GM21447 (cell line): ENCODE measurements at regions not wholly inside any gene's neighbourhood (a gene's known extent, or its start where the extent isn't known, plus 50 kb on each side); places are given as distances from the start of the nearest gene placed in this dataset.

Experiments used
- ATAC-seq: cut with Tn5 transposase; IDR thresholded peaks from one replicate; pipeline ENCODE4 v1.9.1; 2021; ENCODE audit not compliant: unreplicated experiment

- peak; percentile 90 for ATAC-seq
Measured at GRCh38 chr2:40507432-40507831, 55.5 kb upstream of the SLC8A1 start.

GRCh38 chr2:40510304-40510703, 58.4 kb upstream of the SLC8A1 start:
- no peak for ATAC-seq

GRCh38 chr2:40511661-40512213, 59.8 kb upstream of the SLC8A1 start:
- no peak for ATAC-seq

DNA sequence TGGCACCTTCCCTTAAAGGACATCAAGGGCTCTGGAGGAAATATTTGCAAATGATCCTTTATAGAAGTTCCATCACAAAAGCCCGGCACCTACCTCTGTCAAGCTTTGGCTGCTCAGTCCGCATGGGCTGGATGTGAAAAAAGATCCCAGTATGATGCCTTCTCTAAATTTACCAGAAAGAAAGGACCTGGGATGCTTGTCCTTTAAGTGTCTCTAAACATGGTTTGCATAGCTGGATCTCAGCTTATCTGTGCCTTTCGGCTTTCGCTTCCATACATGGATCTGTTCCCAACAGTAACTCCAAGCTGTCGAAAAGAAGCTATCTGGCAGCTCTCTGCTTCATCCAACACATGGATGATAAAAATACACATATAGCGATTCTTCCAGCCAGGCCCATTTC, 60.4 kb upstream of the SLC8A1 start:
- no peak for ATAC-seq

DNA sequence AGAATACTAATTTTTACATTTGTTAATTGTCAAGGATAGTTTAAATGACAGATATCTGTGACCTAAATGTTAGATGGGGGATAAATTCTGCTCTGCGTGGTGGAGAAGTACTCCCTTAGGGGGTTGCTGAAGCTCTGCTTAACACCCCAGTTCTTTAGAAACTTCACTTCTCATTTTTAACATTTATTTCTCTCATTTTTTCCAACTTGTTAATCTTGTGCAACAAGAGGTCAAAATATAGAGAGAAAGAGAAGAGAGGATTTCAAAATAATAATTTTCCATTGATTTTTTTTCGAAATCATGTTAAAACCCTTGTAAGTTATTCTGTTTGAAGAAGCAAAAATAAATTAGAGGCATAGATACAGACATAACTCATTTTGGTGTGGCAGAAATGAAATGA, 61.3 kb upstream of the SLC8A1 start:
- no peak for ATAC-seq

GRCh38 chr2:40516604-40517003, 64.7 kb upstream of the SLC8A1 start:
- no peak for ATAC-seq

DNA sequence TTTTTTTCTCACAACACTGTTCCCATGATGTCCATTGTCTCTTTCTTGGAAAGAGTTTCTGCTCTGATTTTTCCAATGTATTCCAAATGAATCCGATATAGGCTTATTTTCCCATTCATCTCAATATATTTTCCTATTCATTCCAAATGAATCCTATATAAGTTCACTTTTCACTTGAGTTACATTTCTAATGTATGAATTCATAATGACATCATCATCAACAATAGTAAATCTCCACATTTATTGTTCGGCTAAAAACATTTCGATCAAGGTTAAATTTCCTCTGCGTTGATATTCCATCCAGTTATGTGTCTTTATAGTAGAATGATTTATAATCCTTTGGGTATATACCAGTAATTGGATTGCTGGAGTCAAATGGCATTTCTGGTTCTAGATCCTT, 76.7 kb upstream of the SLC8A1 start:
- ATAC-seq = no peak

DNA sequence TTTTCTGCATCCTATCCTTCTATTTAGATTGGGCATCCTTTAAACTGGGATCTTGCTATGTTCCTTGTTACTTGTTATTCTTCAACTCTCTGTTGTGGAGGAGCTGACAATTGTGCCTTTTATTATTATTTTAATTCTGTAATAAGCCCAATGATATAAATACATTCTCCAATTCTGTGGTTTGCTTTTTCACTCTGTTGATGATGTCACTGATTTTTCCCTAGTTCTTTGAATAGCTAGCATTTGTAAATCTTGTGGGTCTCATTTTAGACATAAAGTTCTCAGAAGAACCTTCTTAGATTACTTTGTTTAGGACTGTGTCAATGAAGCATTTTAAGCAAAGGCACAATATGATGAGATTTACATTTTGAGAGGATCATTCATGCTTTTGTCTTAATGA, 79.5 kb upstream of the SLC8A1 start:
- ATAC-seq = no peak

DNA sequence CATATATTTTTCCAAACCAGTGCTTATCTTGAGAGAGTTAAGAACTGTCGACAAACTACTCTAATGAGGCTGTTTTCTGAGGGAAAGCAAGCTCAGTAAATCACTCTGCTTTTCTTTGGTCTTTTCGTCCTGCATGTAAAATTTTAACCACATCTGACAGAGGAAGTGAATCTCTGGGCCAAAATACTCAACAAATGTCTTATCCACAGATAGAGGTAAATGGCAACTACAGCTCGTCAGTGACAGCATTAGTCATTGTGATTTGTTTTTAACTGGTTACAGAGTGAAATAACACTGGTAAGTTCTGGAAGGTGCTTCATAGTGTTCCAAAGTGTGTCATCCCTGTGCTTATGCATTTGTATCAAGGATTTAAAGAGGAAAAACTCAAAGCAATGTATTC, 82.6 kb upstream of the SLC8A1 start:
- ATAC-seq = no peak

GRCh38 chr2:40535972-40536371, 84.1 kb upstream of the SLC8A1 start:
- ATAC-seq = no peak

GRCh38 chr2:40540026-40540425, 88.1 kb upstream of the SLC8A1 start:
- ATAC-seq = no peak

GRCh38 chr2:40543381-40543780, 91.5 kb upstream of the SLC8A1 start:
- no peak for ATAC-seq

- ATAC-seq = no peak
Measured at GRCh38 chr2:40544072-40544471, 92.2 kb upstream of the SLC8A1 start.

- no peak for ATAC-seq
Measured at GRCh38 chr2:40545645-40546044, 93.8 kb upstream of the SLC8A1 start.

DNA sequence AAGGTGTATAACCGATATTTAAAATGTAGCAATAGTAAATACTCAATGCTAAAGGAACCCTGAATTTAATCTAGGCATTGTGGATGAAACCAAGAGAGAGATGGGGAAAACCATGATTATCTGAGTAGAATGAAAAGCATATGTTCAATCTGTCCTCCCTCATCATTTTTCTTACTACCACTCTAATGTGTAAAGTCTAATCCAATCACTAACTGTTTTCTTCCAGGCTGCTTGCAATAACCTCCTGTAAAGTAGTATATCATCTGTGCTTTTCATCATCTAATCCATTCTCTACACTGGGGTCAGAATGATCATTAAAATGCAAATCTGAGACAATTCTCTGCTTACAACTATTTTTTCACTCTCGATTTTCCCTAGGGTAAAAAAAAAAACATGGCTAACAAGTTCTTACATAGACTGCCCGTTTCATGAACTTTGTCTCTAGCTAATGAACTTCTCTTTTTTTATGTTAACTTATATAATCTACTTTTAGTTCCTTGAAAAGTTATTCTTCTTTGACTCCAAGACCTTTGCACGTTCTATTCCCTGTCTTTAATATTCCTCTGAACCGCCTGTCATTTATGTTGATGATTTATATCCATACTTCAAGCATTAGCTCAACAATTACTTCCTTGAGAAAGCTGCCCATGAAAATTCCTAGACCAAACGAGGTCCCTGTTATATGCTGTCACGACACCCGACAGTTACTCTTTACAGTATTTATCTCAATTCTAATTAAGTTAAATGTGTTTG, 94.7 kb upstream of the SLC8A1 start:
- ATAC-seq = no peak

GRCh38 chr2:40548521-40548920, 96.6 kb upstream of the SLC8A1 start:
- ATAC-seq = no peak

GRCh38 chr2:40550085-40550484, 98.2 kb upstream of the SLC8A1 start:
- ATAC-seq = no peak

- no peak for ATAC-seq
Measured at GRCh38 chr2:40551081-40551480, 99.2 kb upstream of the SLC8A1 start.

- ATAC-seq = peak; percentile 93
Measured at GRCh38 chr2:40554665-40555294, 102.9 kb upstream of the SLC8A1 start.

DNA sequence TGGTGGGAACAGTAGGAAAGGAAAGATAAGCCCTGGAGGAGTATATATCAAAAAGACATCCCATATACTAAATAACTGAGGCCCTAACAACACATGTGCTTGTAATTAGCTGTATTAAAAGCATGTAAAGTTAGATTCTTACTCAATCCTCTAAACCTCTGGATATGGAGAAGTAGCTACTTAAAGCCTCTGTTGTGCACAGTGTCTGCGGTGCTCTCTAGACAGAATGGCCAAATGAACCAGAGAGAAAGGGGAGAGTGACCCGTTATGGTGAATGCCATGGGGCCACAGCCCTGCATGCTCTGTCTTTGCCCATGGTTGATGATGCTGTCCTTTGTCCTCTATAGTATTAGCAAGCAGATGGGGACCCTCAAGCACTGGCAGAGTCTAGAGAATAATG, 104.4 kb upstream of the SLC8A1 start:
- no peak for ATAC-seq

DNA sequence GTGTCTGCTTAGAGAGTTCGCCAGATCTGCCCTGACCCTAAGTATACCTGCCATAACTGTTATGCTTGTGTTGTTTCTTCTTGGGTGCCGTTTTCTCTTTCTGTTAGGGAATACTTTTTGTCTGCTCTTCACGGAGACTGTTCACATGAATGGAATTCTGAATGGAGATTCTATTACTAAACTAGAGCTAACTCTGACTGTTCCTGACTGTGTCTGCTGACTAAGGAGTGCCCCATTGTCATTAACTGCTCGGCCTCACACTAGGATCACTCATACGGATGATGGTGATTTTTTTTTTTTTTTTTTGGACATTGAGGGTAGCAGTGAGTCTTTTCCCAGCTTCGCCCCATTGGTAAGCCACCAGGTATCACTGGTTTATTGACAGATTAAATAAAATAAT, 104.8 kb upstream of the SLC8A1 start:
- no peak for ATAC-seq

GRCh38 chr2:40558761-40559160, 106.9 kb upstream of the SLC8A1 start:
- ATAC-seq = no peak

DNA sequence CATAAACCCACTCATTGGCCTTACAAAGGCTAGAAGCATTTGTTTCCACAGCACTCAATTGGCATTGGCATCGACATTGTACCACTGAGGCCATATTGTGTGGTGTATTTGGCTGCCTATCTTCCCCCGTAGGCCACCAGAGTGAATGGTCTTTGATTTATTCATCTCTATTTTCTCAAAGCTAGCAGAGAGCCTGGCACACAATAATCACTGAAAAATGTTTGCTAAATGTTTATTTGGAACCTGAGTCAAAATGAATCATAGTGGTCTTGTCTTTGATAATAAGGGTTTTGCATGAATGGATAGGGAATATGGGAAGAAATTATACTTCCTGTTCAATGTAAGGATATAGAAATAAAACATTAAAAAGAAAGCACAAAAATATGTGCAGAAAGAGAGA, 107.3 kb upstream of the SLC8A1 start:
- ATAC-seq = no peak
